ENCODE measurements at regions not wholly inside any gene's neighbourhood (a gene's known extent, or its start where the extent isn't known, plus 50 kb on each side); places are given as distances from the start of the nearest gene placed in this dataset.

DNA sequence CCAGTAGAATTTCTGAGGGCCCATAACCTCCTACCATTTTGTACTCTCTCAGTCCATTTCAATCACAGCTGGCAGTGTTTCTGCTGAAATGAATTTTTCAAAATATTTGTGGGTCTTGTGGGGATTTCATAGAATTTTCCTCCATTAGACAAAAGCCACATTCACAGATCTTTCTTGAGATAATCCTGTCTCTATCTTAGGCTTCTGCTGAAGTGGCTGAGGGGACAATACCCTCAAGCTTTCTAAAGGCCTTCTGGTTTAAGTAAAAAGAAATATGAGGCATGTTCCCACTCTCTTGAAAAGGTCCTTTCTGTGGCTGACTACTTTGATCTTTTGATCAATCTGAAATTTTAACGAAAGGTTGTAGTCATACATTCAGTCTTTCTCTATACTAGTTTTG lies 1930.0 kb upstream of the AGA start:
- Histone ChIP-seq H2AFZ (ENCODE audit: low read length) (no peak overlapping the region), H3K27me3 (ENCODE audit: control insufficient read depth in 1 of 2, insufficient read depth in 2 of 2, low read length in 2 of 2) (no peaks in the 10 kb centered on the region; a peak in 1 of 5 replicates), H4K20me1 (ENCODE audit: insufficient read depth, low read length) (no peaks in the 10 kb centered on the region), H3K9me3 (ENCODE audit: low read length) (peaks cover 9% of the 10 kb centered on the region), H3K36me3 (replicated peaks in 1 of 2; ENCODE audit: control insufficient read depth in 1 of 2, insufficient read depth in 2 of 2, low read length in 2 of 2) (no peaks in the 10 kb centered on the region), H3K27ac (ENCODE audit: extremely low read length, insufficient read depth, low read length) (no peak overlapping the region), H3K4me2 (ENCODE audit: low read depth, low read length) (no peak overlapping the region), H3K79me2 (ENCODE audit: insufficient read depth, low read length) (no peaks in the 10 kb centered on the region), H3K9ac (ENCODE audit: insufficient read depth, low read depth, low read length) (no peak overlapping the region), H3K4me1 (ENCODE audit: insufficient read depth, low read length) (no peaks in the 10 kb centered on the region), H3K4me3 (replicated peaks in 1 of 3; ENCODE audit: insufficient read depth in 1 of 3, low read depth in 2 of 3, low read length in 3 of 3) (no peak overlapping the region)
- TF ChIP-seq MED8 (CRISPR knock-in tag; IDR thresholded peaks at IDR 0.05; ENCODE audit: insufficient replicate concordance): no peak
- no peak for TF ChIP-seq ZSCAN22 (CRISPR knock-in tag; IDR thresholded peaks at IDR 0.05)
- no peak for TF ChIP-seq ZNF589 (CRISPR knock-in tag; conservative IDR thresholded peaks at IDR 0.05)
- TF ChIP-seq PREB (CRISPR knock-in tag; IDR thresholded peaks at IDR 0.05): no peak
- TF ChIP-seq ZBTB34 (CRISPR knock-in tag; IDR thresholded peaks at IDR 0.05): no peak
- TF ChIP-seq ZSCAN20 (CRISPR knock-in tag; IDR thresholded peaks at IDR 0.05; ENCODE audit: borderline replicate concordance): no peak
- TF ChIP-seq HNRNPL (IDR thresholded peaks at IDR 0.05; ENCODE audit: low read depth, low read length): no peak
- no peak for TF ChIP-seq CSRNP2 (CRISPR knock-in tag; conservative IDR thresholded peaks at IDR 0.05; ENCODE audit: low read depth)
- no TSS peak for BruUV-seq (replicated peaks)
- POLR2A ChIA-PET: no interaction called here
- ATAC-seq (no peak), DNase-seq (ENCODE audit: low spot score) (no peak), FAIRE-seq (no peak)
- CTCF ChIA-PET (ENCODE audit: low intra/inter-chr PET ratio, low total read pairs): no interaction called here
- intact Hi-C loops (cut with micrococcal nuclease; ENCODE audit: unreplicated experiment): no loop called here
- 0% methylated on average over 1 of the region's 1 CpG for WGBS (ENCODE audit: low lambda C conversion rate)
- in situ Hi-C loops (cut with HindIII; ENCODE audit: extremely low pct_ligation_motif_present, low pct_unique_long_range_greater_than_20kb): no loop called here

Data from HepG2 (cell line).